CD14-positive monocyte (primary cell): ENCODE measurements at regions not wholly inside any gene's neighbourhood (a gene's known extent, or its start where the extent isn't known, plus 50 kb on each side); places are given as distances from the start of the nearest gene placed in this dataset.

ENCODE experiments used
- DNase-seq, 3 donors: peaks; one replicate each; pipeline ENCODE4 v3.0.0-alpha.2; 2011 to 2022
- H2AFZ ChIP-seq: 2 replicates; pipeline ENCODE4 v1.6.0; 2012; ENCODE audit warnings: mild to moderate bottlenecking, low read depth, low read length, inconsistent platforms; ENCODE audit not compliant: insufficient read depth, poor library complexity, severe bottlenecking
- H3K27ac ChIP-seq, 2 donors: 1 replicate in 1 of 2; 2 replicates in 1 of 2; pipeline ENCODE4 v1.5.1; 2012 to 2013; ENCODE audit warnings: low read length in 2 of 2, control low read depth in 1 of 2, inconsistent platforms in 1 of 2, low read depth in 1 of 2, mild to moderate bottlenecking in 1 of 2
- H3K27me3 ChIP-seq, 2 donors: one replicate each; pipeline versions ENCODE4 v1.6.0 to v1.6.1; 2011 to 2013; ENCODE audit warnings: low read length in 2 of 2; ENCODE audit not compliant: control insufficient read depth in 2 of 2, insufficient read depth in 2 of 2
- H3K36me3 ChIP-seq, 2 donors: replicated peaks in 1 of 2; 1 replicate in 1 of 2; 2 replicates in 1 of 2; pipeline versions ENCODE4 v1.5.1 to v1.6.1; 2012 to 2013; ENCODE audit warnings: low read length in 2 of 2, control low read depth in 1 of 2, inconsistent platforms in 1 of 2, mild to moderate bottlenecking in 1 of 2; ENCODE audit not compliant: insufficient read depth in 2 of 2, control insufficient read depth in 1 of 2
- H3K4me1 ChIP-seq, 2 donors: 1 replicate in 1 of 2; 2 replicates in 1 of 2; pipeline versions ENCODE4 v1.5.1 to v1.6.1; 2012 to 2013; ENCODE audit warnings: low read length in 2 of 2, control low read depth in 1 of 2, inconsistent platforms in 1 of 2, mild to moderate bottlenecking in 1 of 2, moderate library complexity in 1 of 2; ENCODE audit not compliant: insufficient read depth in 2 of 2, control insufficient read depth in 1 of 2
- H3K4me2 ChIP-seq: replicated peaks from 2 replicates; pipeline ENCODE3; 2012; ENCODE audit warnings: low read length, moderate library complexity, mild to moderate bottlenecking; ENCODE audit not compliant: poor library complexity, severe bottlenecking; ENCODE audit errors: extremely low read depth
- H3K4me3 ChIP-seq, 3 experiments: fragments of 200-600 bp in 1 of 3; sonication (generic) in 1 of 3; replicated peaks in 1 of 3; 1 replicate in 2 of 3; 2 replicates in 1 of 3; pipeline ENCODE4 v1.5.1; 2011 to 2013; ENCODE audit warnings: low read length in 3 of 3, mild to moderate bottlenecking in 3 of 3, control low read depth in 2 of 3, low read depth in 2 of 3, inconsistent platforms in 1 of 3, moderate library complexity in 1 of 3
- H3K79me2 ChIP-seq: 2 replicates; pipeline ENCODE4 v1.6.0; 2012; ENCODE audit warnings: mild to moderate bottlenecking, control low read depth, inconsistent platforms, low read length, moderate library complexity; ENCODE audit not compliant: insufficient read depth
- H3K9ac ChIP-seq: 2 replicates; pipeline ENCODE4 v1.6.0; 2017; ENCODE audit warnings: low read length, mild to moderate bottlenecking; ENCODE audit not compliant: insufficient read depth, poor library complexity, severe bottlenecking
- H3K9me3 ChIP-seq, 2 donors: replicated peaks in 1 of 2; 1 replicate in 1 of 2; 2 replicates in 1 of 2; pipeline versions ENCODE4 v1.5.1 to v1.6.1; 2012 to 2013; ENCODE audit warnings: low read length in 2 of 2, control low read depth in 1 of 2; ENCODE audit not compliant: control insufficient read depth in 1 of 2, insufficient read depth in 1 of 2
- H4K20me1 ChIP-seq: 2 replicates; pipeline ENCODE4 v1.6.0; 2012; ENCODE audit warnings: mild to moderate bottlenecking, low read length, control low read depth, moderate library complexity; ENCODE audit not compliant: insufficient read depth
- H3K27ac Mint-ChIP-seq, 7 donors: one replicate each; pipeline ENCODE4 v1.8.0; 2020; ENCODE audit warnings: mild to moderate bottlenecking in 7 of 7, mixed read lengths in 7 of 7, moderate library complexity in 6 of 7, inconsistent platforms in 2 of 7
- H3K27me3 Mint-ChIP-seq, 3 donors: one replicate each; pipeline ENCODE4 v1.8.0; 2021 to 2022; ENCODE audit warnings: low read depth in 3 of 3, mild to moderate bottlenecking in 3 of 3, mixed read lengths in 3 of 3, moderate library complexity in 3 of 3, inconsistent platforms in 1 of 3
- H3K36me3 Mint-ChIP-seq, 2 donors: one replicate each; pipeline ENCODE4 v1.8.0; 2020; ENCODE audit warnings: mixed read lengths in 2 of 2, inconsistent platforms in 1 of 2, mild to moderate bottlenecking in 1 of 2
- H3K4me1 Mint-ChIP-seq: one replicate; pipeline ENCODE4 v1.8.0; 2020; ENCODE audit warnings: mild to moderate bottlenecking, mixed read lengths
- H3K4me3 Mint-ChIP-seq, 2 donors: one replicate each; pipeline ENCODE4 v1.8.0; 2020; ENCODE audit warnings: mild to moderate bottlenecking in 2 of 2, mixed read lengths in 2 of 2, moderate library complexity in 1 of 2
- H3K9me3 Mint-ChIP-seq, 7 donors: one replicate each; pipeline ENCODE4 v1.8.0; 2020 to 2022; ENCODE audit warnings: mixed read lengths in 7 of 7, mild to moderate bottlenecking in 6 of 7, moderate library complexity in 6 of 7, inconsistent platforms in 2 of 7
- CTCF ChIP-seq: fragments of 200-600 bp; IDR thresholded peaks from one replicate; pipeline ENCODE4 v1.8.0; 2022; ENCODE audit warnings: antibody characterized with exemption, mild to moderate bottlenecking
- WGBS: methylation state at CpG from one replicate; pipeline ENCODE4 v1.1.5; 2013; ENCODE audit warnings: missing lambda C conversion rate; ENCODE audit not compliant: insufficient coverage; 5-methylcytosine and 5-hydroxymethylcytosine counted together
- intact Hi-C, 2 donors: fragments of 100-400 bp; cut with micrococcal nuclease; formaldehyde crosslinking; loops; one replicate each; pipeline versions ENCODE4 v1.15.0 to v1.15.1; 2023

GRCh38 chr2:14552818-14553217 lies 79.7 kb upstream of the LRATD1 start:
- no peaks in the 10 kb centered on the region for H3K36me3 ChIP-seq
- no peak for DNase-seq
- no peaks in the 10 kb centered on the region for H3K79me2 ChIP-seq
- 85% methylated on average over 1 of the region's 2 CpGs for WGBS
- Mint-ChIP-seq H3K9me3 (peaks cover 0 to 5% (median 0%) of the 10 kb centered on the region in 7 donors), H3K27ac (no peak overlapping the region), H3K4me3 (no peak overlapping the region), H3K4me1 (no peaks in the 10 kb centered on the region), H3K36me3 (no peaks in the 10 kb centered on the region), H3K27me3 (no peaks in the 10 kb centered on the region)
- H3K9ac ChIP-seq, result no peak overlapping the region
- intact Hi-C loops, result no loop called here
- H3K4me2 ChIP-seq, result no peak overlapping the region
- H3K27ac ChIP-seq, result no peak overlapping the region
- no peak overlapping the region for H3K4me3 ChIP-seq
- no peaks in the 10 kb centered on the region for H3K4me1 ChIP-seq
- H3K9me3 ChIP-seq, result no peaks in the 10 kb centered on the region
- no peak for TF ChIP-seq CTCF
- no peak overlapping the region for H2AFZ ChIP-seq
- H3K27me3 ChIP-seq, result no peaks in the 10 kb centered on the region
- H4K20me1 ChIP-seq, result no peaks in the 10 kb centered on the region

GRCh38 chr2:14554849-14555545 lies 77.5 kb upstream of the LRATD1 start:
- no peak for DNase-seq
- Histone ChIP-seq H3K9me3 (no peaks in the 10 kb centered on the region), H3K27me3 (no peaks in the 10 kb centered on the region), H3K9ac (no peak overlapping the region), H3K27ac (no peak overlapping the region), H2AFZ (no peak overlapping the region), H3K4me2 (no peak overlapping the region), H3K4me1 (no peaks in the 10 kb centered on the region), H3K36me3 (no peaks in the 10 kb centered on the region), H3K79me2 (no peaks in the 10 kb centered on the region), H4K20me1 (no peaks in the 10 kb centered on the region), H3K4me3 (no peak overlapping the region)
- no peaks in the 10 kb centered on the region for H3K36me3 Mint-ChIP-seq
- TF ChIP-seq CTCF, result no peak
- H3K27me3 Mint-ChIP-seq, result no peaks in the 10 kb centered on the region
- H3K4me1 Mint-ChIP-seq, result no peaks in the 10 kb centered on the region
- intact Hi-C loops, result no loop called here
- WGBS, result no CpG with 5 or more reads among the region's 7 CpGs
- H3K4me3 Mint-ChIP-seq, result no peak overlapping the region
- H3K9me3 Mint-ChIP-seq, result peaks cover 0 to 13% (median 0%) of the 10 kb centered on the region in 7 donors
- H3K27ac Mint-ChIP-seq, result no peak overlapping the region
